ENCODE measurements at regions not wholly inside any gene's neighbourhood (a gene's known extent, or its start where the extent isn't known, plus 50 kb on each side); places are given as distances from the start of the nearest gene placed in this dataset.

GRCh38 chr3:135324301-135324700 lies 529.2 kb downstream of the EPHB1 start:
- no peak for DNase-seq (ENCODE audit: low spot score)
- Histone ChIP-seq H3K9me2 (replicated peaks; ENCODE audit: insufficient read depth) (no peaks in the 10 kb centered on the region), H3K27me3 (no peaks in the 10 kb centered on the region), H3K4me3 (no peak overlapping the region), H3K79me2 (no peaks in the 10 kb centered on the region), H3K4me2 (no peak overlapping the region), H2AFZ (no peak overlapping the region), H4K20me1 (ENCODE audit: insufficient read depth, poor library complexity, severe bottlenecking) (no peaks in the 10 kb centered on the region), H3K27ac (no peak overlapping the region), H3K9me3 (ENCODE audit: low read depth) (no peaks in the 10 kb centered on the region), H3K4me1 (ENCODE audit: insufficient read depth) (no peaks in the 10 kb centered on the region), H3K36me3 (replicated peaks; ENCODE audit: insufficient read depth, low read depth) (no peaks in the 10 kb centered on the region)
- 37% methylated on average over 5 of the region's 5 CpGs for WGBS (ENCODE audit: low lambda C conversion rate, missing lambda C conversion rate)
- TF ChIP-seq EZH2 (IDR thresholded peaks at IDR 0.05; ENCODE audit: borderline replicate concordance) (no peak), CTCF (IDR thresholded peaks at IDR 0.05; ENCODE audit: poor library complexity) (no peak), EZH2phosphoT487 (IDR thresholded peaks at IDR 0.05; ENCODE audit: low read depth, severe bottlenecking, unreplicated experiment) (no peak)

GRCh38 chr3:135325096-135325495 lies 530.0 kb downstream of the EPHB1 start:
- H3K36me3 ChIP-seq (replicated peaks; ENCODE audit: insufficient read depth, low read depth) = no peaks in the 10 kb centered on the region
- no peaks in the 10 kb centered on the region for H3K9me3 ChIP-seq (ENCODE audit: low read depth)
- TF ChIP-seq CTCF (IDR thresholded peaks at IDR 0.05; ENCODE audit: poor library complexity) = no peak
- H4K20me1 ChIP-seq (ENCODE audit: insufficient read depth, poor library complexity, severe bottlenecking) = no peaks in the 10 kb centered on the region
- H2AFZ ChIP-seq = no peak overlapping the region
- no peak overlapping the region for H3K4me2 ChIP-seq
- no peaks in the 10 kb centered on the region for H3K9me2 ChIP-seq (replicated peaks; ENCODE audit: insufficient read depth)
- WGBS (ENCODE audit: low lambda C conversion rate, missing lambda C conversion rate) = 82% methylated on average over 1 of the region's 1 CpG
- H3K27me3 ChIP-seq = no peaks in the 10 kb centered on the region
- H3K27ac ChIP-seq = no peak overlapping the region
- no peaks in the 10 kb centered on the region for H3K4me1 ChIP-seq (ENCODE audit: insufficient read depth)
- no peak for DNase-seq (ENCODE audit: low spot score)
- H3K79me2 ChIP-seq = no peaks in the 10 kb centered on the region
- no peak overlapping the region for H3K4me3 ChIP-seq

DNA sequence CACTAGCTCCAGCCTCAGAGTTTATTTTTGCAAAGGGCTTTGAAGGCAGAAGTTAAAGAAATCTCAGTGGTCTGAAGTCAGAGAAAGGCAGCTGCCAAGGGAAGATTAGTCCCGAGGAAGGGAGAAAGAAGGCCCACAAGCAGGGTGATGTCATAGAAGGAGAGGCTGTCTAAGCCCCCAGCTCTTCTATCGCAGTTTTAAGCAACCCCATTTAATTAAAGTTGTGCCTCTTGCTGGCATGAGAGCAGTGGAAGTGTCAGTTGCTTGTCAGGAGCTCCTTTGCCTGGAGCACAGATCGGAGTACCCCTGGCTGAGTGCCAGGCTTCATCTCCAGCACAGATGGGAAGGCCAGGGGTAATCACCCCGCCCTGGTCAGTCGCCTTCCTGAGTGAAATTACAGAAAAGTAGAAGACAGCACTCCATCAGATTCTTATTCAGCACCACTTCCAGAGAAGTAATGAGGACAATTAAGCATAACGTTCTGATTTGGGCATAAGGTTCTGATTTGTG lies 530.7 kb downstream of the EPHB1 start:
- H3K36me3 ChIP-seq (replicated peaks; ENCODE audit: insufficient read depth, low read depth) = no peaks in the 10 kb centered on the region
- H2AFZ ChIP-seq = no peak overlapping the region
- no peak overlapping the region for H3K4me3 ChIP-seq
- H3K79me2 ChIP-seq = no peaks in the 10 kb centered on the region
- H3K4me1 ChIP-seq (ENCODE audit: insufficient read depth) = no peaks in the 10 kb centered on the region
- no peak overlapping the region for H3K27ac ChIP-seq
- no peaks in the 10 kb centered on the region for H3K9me3 ChIP-seq (ENCODE audit: low read depth)
- H3K4me2 ChIP-seq = no peak overlapping the region
- 66% methylated on average over 6 of the region's 6 CpGs for WGBS (ENCODE audit: low lambda C conversion rate, missing lambda C conversion rate)
- no peaks in the 10 kb centered on the region for H3K27me3 ChIP-seq
- H3K9me2 ChIP-seq (replicated peaks; ENCODE audit: insufficient read depth) = no peaks in the 10 kb centered on the region
- no peak for DNase-seq (ENCODE audit: low spot score)
- no peaks in the 10 kb centered on the region for H4K20me1 ChIP-seq (ENCODE audit: insufficient read depth, poor library complexity, severe bottlenecking)
- TF ChIP-seq CTCF (IDR thresholded peaks at IDR 0.05; ENCODE audit: poor library complexity) = no peak

GRCh38 chr3:135326851-135327250 lies 531.8 kb downstream of the EPHB1 start:
- Histone ChIP-seq H3K36me3 (replicated peaks; ENCODE audit: insufficient read depth, low read depth) (no peaks in the 10 kb centered on the region), H3K4me2 (no peak overlapping the region), H3K9me2 (replicated peaks; ENCODE audit: insufficient read depth) (no peaks in the 10 kb centered on the region), H3K27ac (no peak overlapping the region), H3K9me3 (ENCODE audit: low read depth) (no peaks in the 10 kb centered on the region), H3K79me2 (no peaks in the 10 kb centered on the region), H4K20me1 (ENCODE audit: insufficient read depth, poor library complexity, severe bottlenecking) (no peaks in the 10 kb centered on the region), H3K4me1 (ENCODE audit: insufficient read depth) (no peaks in the 10 kb centered on the region), H2AFZ (no peak overlapping the region), H3K27me3 (no peaks in the 10 kb centered on the region), H3K4me3 (no peak overlapping the region)
- TF ChIP-seq EZH2phosphoT487 (IDR thresholded peaks at IDR 0.05; ENCODE audit: low read depth, severe bottlenecking, unreplicated experiment) (no peak), CTCF (IDR thresholded peaks at IDR 0.05; ENCODE audit: poor library complexity) (no peak), EZH2 (IDR thresholded peaks at IDR 0.05; ENCODE audit: borderline replicate concordance) (no peak)
- WGBS (ENCODE audit: low lambda C conversion rate, missing lambda C conversion rate) = 87% methylated on average over 1 of the region's 1 CpG
- DNase-seq (ENCODE audit: low spot score) = no peak
